ENCODE measurements at regions not wholly inside any gene's neighbourhood (a gene's known extent, or its start where the extent isn't known, plus 50 kb on each side); places are given as distances from the start of the nearest gene placed in this dataset.

- in situ Hi-C loops (cut with MboI) (no loop called here), intact Hi-C loops (cut with micrococcal nuclease; ENCODE audit: unreplicated experiment) (no loop called here)
- WGBS (ENCODE audit: insufficient coverage, insufficient replicate concordance, low lambda C conversion rate, missing lambda C conversion rate) = 51% methylated on average over 3 of the region's 3 CpGs
- H2AFZ ChIP-seq (ENCODE audit: control insufficient read depth, low read depth, low read length) = no peak overlapping the region
- no peak overlapping the region for H3K27ac ChIP-seq (ENCODE audit: control insufficient read depth, insufficient read depth)
- H3K79me2 ChIP-seq (ENCODE audit: control insufficient read depth, insufficient read depth, low read length) = no peaks in the 10 kb centered on the region
- no peak overlapping the region for H3K4me3 ChIP-seq
- DNase-seq (ENCODE audit: low read depth, low spot score) = no peak
- no peaks in the 10 kb centered on the region for H3K36me3 ChIP-seq (ENCODE audit: control insufficient read depth in 2 of 2, insufficient read depth in 2 of 2, low read length in 1 of 2)
- H3K4me1 ChIP-seq (ENCODE audit: control insufficient read depth, insufficient read depth, low read length) = no peaks in the 10 kb centered on the region
- no peak for ATAC-seq
- SMC1A ChIA-PET (ENCODE audit: uncharacterized antibody, unreplicated experiment) = interaction anchor here (0.7 kb wide), 1 partner anchor 727 kb away, joined by 3 read pairs; no protein-coding TSS in a partner anchor
- BruUV-seq (replicated peaks) = no TSS peak
- H3K9ac ChIP-seq (ENCODE audit: control insufficient read depth, insufficient read depth, low read length) = no peak overlapping the region
- CTCF ChIA-PET = interaction anchor here (2.0 kb wide), 1 partner anchor 9 kb away, joined by 5 read pairs; no protein-coding TSS in a partner anchor
- H3K9me3 ChIP-seq (replicated peaks; ENCODE audit: control insufficient read depth, insufficient read depth, low read length) = no peaks in the 10 kb centered on the region
- no peak overlapping the region for H3K4me2 ChIP-seq (ENCODE audit: control insufficient read depth, insufficient read depth)
- H4K20me1 ChIP-seq (ENCODE audit: control insufficient read depth, insufficient read depth) = no peaks in the 10 kb centered on the region
- no peak for FAIRE-seq
- POLR2A ChIA-PET = no interaction called here
- H3K27me3 ChIP-seq (replicated peaks in 1 of 2; ENCODE audit: control insufficient read depth in 2 of 2, insufficient read depth in 2 of 2, low read length in 1 of 2) = no peaks in the 10 kb centered on the region
- RAD21 ChIA-PET (ENCODE audit: unreplicated experiment) = interaction anchor here (1.1 kb wide), 1 partner anchor 35 kb away, joined by 5 read pairs; no protein-coding TSS in a partner anchor
- TF ChIP-seq SMC3 (IDR thresholded peaks at IDR 0.05; ENCODE audit: borderline replicate concordance, low read length) (no peak), SMAD1 (IDR thresholded peaks at IDR 0.05; ENCODE audit: low read depth, partially characterized antibody) (no peak), ELK1 (IDR thresholded peaks at IDR 0.05; ENCODE audit: low read depth, low read length) (no peak), STAT3 (IDR thresholded peaks at IDR 0.05; ENCODE audit: low read depth, low read length) (no peak), SIN3A (IDR thresholded peaks at IDR 0.05; ENCODE audit: low read depth, low read length) (no peak), DPF2 (IDR thresholded peaks at IDR 0.05) (no peak), ZNF687 (IDR thresholded peaks at IDR 0.05) (no peak), BCLAF1 (IDR thresholded peaks at IDR 0.05) (no peak), HSF1 (IDR thresholded peaks at IDR 0.05; ENCODE audit: low read depth, low read length) (no peak), SUZ12 (IDR thresholded peaks at IDR 0.05; ENCODE audit: unreplicated experiment) (no peak), TAF1 (IDR thresholded peaks at IDR 0.05; ENCODE audit: borderline replicate concordance, low read depth, low read length) (no peak), TCF12 (IDR thresholded peaks at IDR 0.05; ENCODE audit: low read depth, low read length) (no peak), MEF2B (IDR thresholded peaks at IDR 0.05; ENCODE audit: partially characterized antibody, poor library complexity, severe bottlenecking) (no peak), ZBED1 (IDR thresholded peaks at IDR 0.05; ENCODE audit: borderline replicate concordance) (no peak), RUNX3 (IDR thresholded peaks at IDR 0.05; ENCODE audit: low read length) (no peak)
Observed at GRCh38 chr5:163950248-163950647, 444.8 kb downstream of the MAT2B start.

Data from GM12878 (cell line).